Right lobe of liver (tissue), 6 donors: ENCODE measurements at regions not wholly inside any gene's neighbourhood (a gene's known extent, or its start where the extent isn't known, plus 50 kb on each side); places are given as distances from the start of the nearest gene placed in this dataset.

Source experiments
- ATAC-seq, 4 donors: fragments of 200-7000 bp; cut with Tn5 transposase; one replicate each; pipeline ENCODE4 v1.9.1; 2020; ENCODE audit warnings: mild to moderate bottlenecking in 4 of 4, moderate library complexity in 4 of 4
- DNase-seq, 3 donors: peaks; one replicate each; pipeline ENCODE4 v3.0.0-alpha.2; 2020
- H3K27ac ChIP-seq, 3 donors: fragments of 200-600 bp; one replicate each; pipeline ENCODE4 v1.8.0; 2022
- H3K27me3 ChIP-seq, 2 donors: fragments of 200-600 bp; one replicate each; pipeline ENCODE4 v1.8.0; 2022
- H3K36me3 ChIP-seq, 4 donors: fragments of 200-600 bp; sonication (generic) in 1 of 4; one replicate each; pipeline versions ENCODE4 v1.5.1 to v1.8.0; 2017 to 2022; ENCODE audit warnings: control low read depth in 1 of 4
- H3K4me1 ChIP-seq, 4 donors: fragments of 200-600 bp; sonication (generic) in 1 of 4; one replicate each; pipeline versions ENCODE4 v1.5.1 to v1.8.0; 2017 to 2022; ENCODE audit warnings: control low read depth in 1 of 4
- H3K4me3 ChIP-seq, 3 donors: fragments of 200-600 bp; one replicate each; pipeline ENCODE4 v1.8.0; 2022
- H3K9me3 ChIP-seq, 4 donors: fragments of 200-600 bp; sonication (generic) in 1 of 4; one replicate each; pipeline versions ENCODE4 v1.5.1 to v1.8.0; 2017 to 2022; ENCODE audit warnings: control low read depth in 1 of 4
- POLR2A ChIP-seq: fragments of 450-650 bp; IDR thresholded peaks from one replicate; pipeline ENCODE4 v1.6.1; 2017; ENCODE audit warnings: antibody characterized with exemption, mild to moderate bottlenecking
- WGBS: methylation state at CpG from one replicate; pipeline ENCODE4 v1.1.6; 2018; ENCODE audit warnings: low coverage, low lambda C conversion rate; ENCODE audit not compliant: insufficient coverage; ENCODE audit errors: missing lambda C conversion rate; 5-methylcytosine and 5-hydroxymethylcytosine counted together
- intact Hi-C, 2 donors: fragments of 100-400 bp; cut with DNase I; formaldehyde crosslinking; loops; one replicate each; pipeline versions ENCODE4 v1.11.2 to v1.14.1; 2022
- TF ChIP-seq, protein P1 (sequence below), 4 donors: fragments of 200-600 bp in 3 of 4; fragments of 450-650 bp in 1 of 4; IDR thresholded peaks; one replicate each; pipeline versions ENCODE4 v1.5.1 to v1.8.0; 2016 to 2022; ENCODE audit warnings: antibody characterized with exemption in 4 of 4, mild to moderate bottlenecking in 2 of 4
- donor health status: DM: no; HTN: yes; CAD: no.
- donor health status: DM: no; HTN: no; CAD: no.
- donor health status: DM: no; HTN: no; CAD: no.
- donor health status: DM: no; HTN: yes; CAD: no.
- donor health status: DM: no; HTN: yes; CAD: no.

DNA sequence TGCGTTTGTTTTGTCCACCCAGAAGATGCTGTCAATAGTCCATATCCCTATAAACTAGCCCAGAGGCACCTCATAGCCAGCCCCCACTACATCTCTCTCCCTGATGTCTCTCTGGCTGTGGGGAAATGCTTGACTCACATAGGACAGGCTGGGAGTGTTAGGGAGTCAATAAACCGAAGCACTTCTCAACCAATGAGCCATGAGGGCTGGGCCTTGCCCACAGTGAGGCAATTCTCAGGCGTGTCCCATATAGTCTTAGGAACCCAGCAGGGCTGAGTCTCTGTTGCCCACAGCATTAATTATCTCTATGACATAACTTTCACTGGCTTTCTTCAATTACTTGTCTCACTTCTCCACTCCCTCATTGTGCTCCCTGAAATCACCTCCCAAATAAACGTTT is 387.3 kb upstream of the CDH11 start:
- Histone ChIP-seq H3K4me1 (no peaks in the 10 kb centered on the region), H3K27ac (no peak overlapping the region), H3K9me3 (no peaks in the 10 kb centered on the region), H3K36me3 (no peaks in the 10 kb centered on the region), H3K27me3 (no peaks in the 10 kb centered on the region), H3K4me3 (no peak overlapping the region)
- ATAC-seq, result no peak
- TF ChIP-seq, protein P1, sequence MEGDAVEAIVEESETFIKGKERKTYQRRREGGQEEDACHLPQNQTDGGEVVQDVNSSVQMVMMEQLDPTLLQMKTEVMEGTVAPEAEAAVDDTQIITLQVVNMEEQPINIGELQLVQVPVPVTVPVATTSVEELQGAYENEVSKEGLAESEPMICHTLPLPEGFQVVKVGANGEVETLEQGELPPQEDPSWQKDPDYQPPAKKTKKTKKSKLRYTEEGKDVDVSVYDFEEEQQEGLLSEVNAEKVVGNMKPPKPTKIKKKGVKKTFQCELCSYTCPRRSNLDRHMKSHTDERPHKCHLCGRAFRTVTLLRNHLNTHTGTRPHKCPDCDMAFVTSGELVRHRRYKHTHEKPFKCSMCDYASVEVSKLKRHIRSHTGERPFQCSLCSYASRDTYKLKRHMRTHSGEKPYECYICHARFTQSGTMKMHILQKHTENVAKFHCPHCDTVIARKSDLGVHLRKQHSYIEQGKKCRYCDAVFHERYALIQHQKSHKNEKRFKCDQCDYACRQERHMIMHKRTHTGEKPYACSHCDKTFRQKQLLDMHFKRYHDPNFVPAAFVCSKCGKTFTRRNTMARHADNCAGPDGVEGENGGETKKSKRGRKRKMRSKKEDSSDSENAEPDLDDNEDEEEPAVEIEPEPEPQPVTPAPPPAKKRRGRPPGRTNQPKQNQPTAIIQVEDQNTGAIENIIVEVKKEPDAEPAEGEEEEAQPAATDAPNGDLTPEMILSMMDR (IDR thresholded peaks at IDR 0.05), result no peak
- no peak for TF ChIP-seq POLR2A
- DNase-seq, result no peak
- 36% methylated on average over 4 of the region's 4 CpGs for WGBS
- intact Hi-C loops, result no loop called here

DNA sequence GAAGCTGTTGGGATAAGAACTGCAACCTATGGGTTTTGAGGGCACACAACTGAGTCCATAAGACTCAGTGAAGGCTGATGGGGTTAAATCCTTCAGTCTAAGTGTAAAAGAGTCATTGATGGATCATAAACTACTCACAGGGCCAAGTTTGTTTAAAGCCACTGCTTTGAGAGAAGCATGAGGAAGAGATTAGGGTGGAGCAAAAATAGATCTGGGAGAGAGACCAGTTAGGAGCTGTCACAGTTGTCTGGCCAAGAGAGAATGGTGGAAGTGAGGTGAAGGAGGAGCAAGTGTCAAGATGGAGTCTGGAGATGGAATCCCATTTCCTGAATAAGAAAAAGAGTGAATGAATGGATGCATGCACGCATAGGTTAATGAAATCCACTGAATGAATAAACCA is 379.1 kb upstream of the CDH11 start:
- H3K4me3 ChIP-seq, result no peak overlapping the region
- H3K36me3 ChIP-seq, result no peaks in the 10 kb centered on the region
- H3K4me1 ChIP-seq, result no peaks in the 10 kb centered on the region
- no peaks in the 10 kb centered on the region for H3K9me3 ChIP-seq
- no peaks in the 10 kb centered on the region for H3K27me3 ChIP-seq
- DNase-seq (no peak), ATAC-seq (no peak)
- no peak for TF ChIP-seq POLR2A
- intact Hi-C loops, result no loop called here
- WGBS, result 77% methylated on average over 1 of the region's 1 CpG
- no peak overlapping the region for H3K27ac ChIP-seq

DNA sequence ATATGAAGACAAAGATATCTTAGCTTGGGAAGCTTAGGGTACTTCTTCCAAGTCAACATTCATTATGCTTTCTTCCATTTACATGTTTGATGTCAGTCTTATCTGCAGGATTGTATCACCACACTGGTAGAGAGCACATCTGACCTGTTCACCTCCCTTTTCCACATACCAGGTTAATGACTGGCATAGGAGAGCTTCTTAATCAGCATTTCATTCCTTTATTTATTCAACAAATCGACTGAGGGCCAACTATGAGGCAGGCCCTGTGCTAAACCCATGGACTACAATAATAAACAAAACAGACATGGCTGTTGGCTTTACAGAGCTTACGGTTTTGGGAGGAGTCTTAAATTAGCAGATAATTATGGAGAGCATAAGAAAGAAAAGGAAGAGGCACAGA is 378.1 kb upstream of the CDH11 start:
- ATAC-seq, result no peak
- Histone ChIP-seq H3K36me3 (no peaks in the 10 kb centered on the region), H3K27me3 (no peaks in the 10 kb centered on the region), H3K9me3 (no peaks in the 10 kb centered on the region), H3K4me3 (no peak overlapping the region), H3K4me1 (no peaks in the 10 kb centered on the region), H3K27ac (no peak overlapping the region)
- DNase-seq, result no peak
- intact Hi-C loops, result no loop called here
- WGBS, result 43% methylated on average over 2 of the region's 2 CpGs
- TF ChIP-seq, protein P1 (IDR thresholded peaks at IDR 0.05), result no peak
- no peak for TF ChIP-seq POLR2A

DNA sequence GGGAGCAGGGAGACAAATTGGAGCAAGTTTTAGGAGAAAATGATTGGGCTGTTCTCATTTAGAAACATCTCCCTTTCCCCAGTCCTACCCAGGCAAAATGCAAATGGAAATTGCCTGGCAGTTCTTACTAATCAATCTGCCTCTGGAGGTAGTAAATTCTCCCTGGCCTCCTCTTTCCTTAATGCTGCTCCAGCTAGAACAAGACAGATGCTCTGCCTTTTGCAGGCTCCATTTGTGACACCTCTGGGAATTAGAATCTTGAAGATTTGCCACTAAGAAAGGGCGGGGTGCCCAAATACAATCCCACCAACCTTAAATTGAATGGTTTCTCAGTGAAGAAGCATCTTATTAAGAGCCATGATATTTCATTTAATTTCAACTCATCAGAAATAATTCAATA is 377.7 kb upstream of the CDH11 start:
- Histone ChIP-seq H3K27ac (no peak overlapping the region), H3K9me3 (no peaks in the 10 kb centered on the region), H3K4me3 (no peak overlapping the region), H3K27me3 (no peaks in the 10 kb centered on the region), H3K36me3 (no peaks in the 10 kb centered on the region), H3K4me1 (no peaks in the 10 kb centered on the region)
- TF ChIP-seq POLR2A, result no peak
- TF ChIP-seq, protein P1 (IDR thresholded peaks at IDR 0.05), result no peak
- DNase-seq (no peak), ATAC-seq (no peak)
- WGBS, result 50% methylated on average over 1 of the region's 1 CpG
- intact Hi-C loops, result no loop called here

DNA sequence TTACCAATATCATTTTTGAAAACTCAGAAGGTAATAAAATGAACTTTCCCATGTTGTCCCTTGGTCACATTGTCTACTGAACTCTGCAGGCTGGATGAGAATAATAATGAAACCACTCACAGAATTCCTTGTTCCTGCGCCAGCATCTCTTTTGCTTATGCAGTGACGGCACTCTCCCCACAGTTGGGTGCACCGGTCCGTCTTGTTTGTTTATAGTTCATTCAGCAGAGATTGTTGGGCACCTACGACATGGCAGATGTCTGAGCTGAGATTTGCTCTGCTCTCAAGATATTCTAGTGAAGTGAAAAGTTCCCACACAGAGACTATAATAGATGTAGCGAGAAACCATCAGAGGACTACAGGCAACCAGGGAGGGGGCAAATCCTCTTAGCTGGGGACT is 375.7 kb upstream of the CDH11 start:
- no peaks in the 10 kb centered on the region for H3K4me1 ChIP-seq
- no peak overlapping the region for H3K27ac ChIP-seq
- H3K4me3 ChIP-seq, result no peak overlapping the region
- H3K9me3 ChIP-seq, result no peaks in the 10 kb centered on the region
- TF ChIP-seq POLR2A, result no peak
- TF ChIP-seq, protein P1 (IDR thresholded peaks at IDR 0.05), result no peak
- DNase-seq (no peak), ATAC-seq (no peak)
- H3K36me3 ChIP-seq, result no peaks in the 10 kb centered on the region
- intact Hi-C loops, result no loop called here
- 54% methylated on average over 6 of the region's 6 CpGs for WGBS
- H3K27me3 ChIP-seq, result no peaks in the 10 kb centered on the region
